ENCODE measurements at regions not wholly inside any gene's neighbourhood (a gene's known extent, or its start where the extent isn't known, plus 50 kb on each side); places are given as distances from the start of the nearest gene placed in this dataset.

- DNase-seq (ENCODE audit: low spot score) = no peak
Measured at GRCh38 chr1:2933431-2934155, 87.7 kb upstream of the ACTRT2 start.

DNA sequence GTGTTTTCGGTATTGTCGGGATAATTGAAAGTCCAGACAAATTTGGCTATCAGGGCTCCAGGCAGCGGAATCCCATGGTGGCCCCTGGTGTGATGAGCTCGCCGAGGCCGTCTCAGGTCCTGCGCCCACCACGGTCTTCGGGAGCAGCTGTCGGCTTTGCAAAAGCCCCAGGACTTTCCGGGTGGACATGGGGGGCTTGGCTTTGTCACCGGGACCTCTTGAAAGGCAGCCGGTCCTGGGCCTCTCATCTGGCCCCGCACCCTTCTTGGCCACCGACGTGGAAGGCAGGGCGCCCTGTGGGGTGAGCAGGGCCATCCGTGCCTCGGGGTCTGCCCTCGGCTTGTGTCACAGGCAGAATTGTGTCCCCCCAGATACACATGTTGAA, 87.1 kb upstream of the ACTRT2 start:
- DNase-seq (ENCODE audit: low spot score) = no peak

DNA sequence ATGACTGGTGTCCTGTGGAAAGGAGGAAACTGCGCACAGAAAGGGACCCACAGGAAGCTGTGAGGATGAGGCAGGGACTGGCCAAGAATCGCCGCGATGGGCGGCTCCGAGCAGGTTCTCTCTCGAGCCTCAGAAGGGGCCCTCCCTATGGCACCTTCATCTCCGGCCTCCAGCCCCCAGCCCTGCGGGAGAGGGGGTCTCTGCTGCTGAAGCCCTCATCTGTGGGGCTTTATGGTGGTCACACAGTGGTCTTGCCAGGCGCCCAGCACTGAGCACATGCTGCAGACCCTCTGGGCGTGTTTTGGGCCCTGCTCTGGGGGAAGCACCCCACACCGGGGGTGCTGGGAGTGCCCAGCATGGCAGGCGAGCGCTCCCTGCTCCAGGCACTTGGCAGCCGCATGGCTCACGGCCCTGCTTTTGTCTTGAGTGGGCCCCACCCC, 86.6 kb upstream of the ACTRT2 start:
- DNase-seq (ENCODE audit: low spot score) = no peak

- no peak for DNase-seq (ENCODE audit: low spot score)
Measured at GRCh38 chr1:2935184-2935583, 86.1 kb upstream of the ACTRT2 start.

- DNase-seq (ENCODE audit: low spot score) = no peak
Measured at GRCh38 chr1:2935751-2936390, 85.4 kb upstream of the ACTRT2 start.

- no peak for DNase-seq (ENCODE audit: low spot score)
Measured at GRCh38 chr1:2936559-2937515, 84.4 kb upstream of the ACTRT2 start.

GRCh38 chr1:2937805-2938204, 83.5 kb upstream of the ACTRT2 start:
- no peak for DNase-seq (ENCODE audit: low spot score)

DNA sequence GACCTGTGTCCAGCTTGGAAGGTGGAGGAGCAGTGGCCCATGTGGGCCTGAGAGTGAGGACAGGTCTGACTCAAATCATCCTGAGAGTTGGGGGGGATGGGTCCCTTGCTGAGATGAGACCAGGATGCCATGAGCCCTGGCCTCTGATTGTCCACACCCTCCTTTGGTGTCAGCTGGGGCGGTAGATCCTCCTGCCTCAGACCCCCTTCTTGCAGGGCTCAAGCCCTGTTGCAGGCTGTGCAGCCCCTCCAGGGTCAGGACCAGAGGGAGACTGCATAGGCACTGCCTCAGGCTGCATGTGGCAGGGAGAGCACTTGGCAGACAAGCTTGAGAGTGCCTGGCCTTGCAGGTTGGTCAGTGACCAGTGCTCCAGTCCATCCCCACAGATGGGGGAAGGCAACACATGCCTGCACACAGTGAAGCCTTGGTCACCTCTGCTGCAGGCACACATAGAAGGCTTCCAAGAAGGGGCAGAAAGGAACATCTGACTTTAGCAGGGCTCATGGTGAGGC, 82.2 kb upstream of the ACTRT2 start:
- DNase-seq (ENCODE audit: low spot score) = no peak

DNA sequence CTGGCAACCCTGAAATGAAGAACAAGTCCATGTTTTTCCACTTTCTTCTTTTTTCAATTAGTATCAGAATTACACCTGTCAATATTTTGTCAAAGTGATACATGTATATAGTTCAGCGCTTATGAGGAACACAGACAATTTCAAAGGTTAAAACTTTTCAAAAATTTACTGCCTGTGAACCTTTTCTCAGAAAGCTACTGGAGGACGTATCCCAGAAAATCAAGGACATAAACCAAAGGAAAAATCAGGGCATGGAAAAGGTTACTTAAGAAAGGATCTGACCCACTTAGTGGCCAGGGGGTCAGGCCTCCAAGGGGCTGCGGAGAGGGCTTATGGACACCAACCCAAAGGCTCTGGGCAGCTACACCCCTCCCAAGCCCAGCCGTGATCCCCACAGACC, 81.1 kb upstream of the ACTRT2 start:
- no peak for DNase-seq (ENCODE audit: low spot score)

DNA sequence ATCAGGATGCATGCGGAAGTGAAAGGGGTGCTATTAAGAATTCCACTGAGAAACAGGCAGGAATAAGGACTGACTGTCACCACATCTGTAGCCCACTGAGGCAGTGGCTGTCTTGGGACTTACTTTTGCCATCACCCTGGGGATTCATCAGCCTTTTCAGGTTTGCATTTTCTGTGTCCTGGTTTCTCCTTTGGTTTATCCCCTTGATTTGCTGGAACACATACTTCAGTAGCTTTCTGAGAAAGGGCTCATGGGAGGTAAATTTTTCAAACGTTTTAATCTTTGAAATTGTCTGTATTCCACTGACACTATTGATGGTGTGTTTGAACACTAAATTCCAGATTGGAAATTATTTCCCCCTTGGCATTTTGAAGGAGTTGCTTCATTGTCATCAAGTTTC, 80.2 kb upstream of the ACTRT2 start:
- no peak for DNase-seq (ENCODE audit: low spot score)

DNA sequence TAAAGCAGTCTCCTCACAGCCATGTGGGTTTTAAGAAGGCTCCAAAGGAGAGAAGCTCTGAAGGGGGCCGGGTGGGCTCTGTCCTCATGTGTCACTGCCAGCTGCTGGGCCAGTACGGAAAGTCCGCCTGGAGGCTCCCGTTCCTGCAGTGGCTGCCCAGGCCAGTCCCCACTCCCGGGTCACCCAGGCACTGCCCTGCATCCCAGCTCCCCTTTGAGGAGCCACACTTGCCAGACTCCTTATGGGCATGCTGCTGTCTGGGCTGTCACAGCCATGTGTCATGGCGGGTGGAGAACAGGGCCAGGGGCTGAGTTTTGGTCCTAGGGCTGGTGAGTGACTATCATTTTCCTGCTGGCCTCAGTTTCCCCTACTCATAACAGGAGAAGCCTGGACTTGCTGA, 79.4 kb upstream of the ACTRT2 start:
- no peak for DNase-seq (ENCODE audit: low spot score)

DNA sequence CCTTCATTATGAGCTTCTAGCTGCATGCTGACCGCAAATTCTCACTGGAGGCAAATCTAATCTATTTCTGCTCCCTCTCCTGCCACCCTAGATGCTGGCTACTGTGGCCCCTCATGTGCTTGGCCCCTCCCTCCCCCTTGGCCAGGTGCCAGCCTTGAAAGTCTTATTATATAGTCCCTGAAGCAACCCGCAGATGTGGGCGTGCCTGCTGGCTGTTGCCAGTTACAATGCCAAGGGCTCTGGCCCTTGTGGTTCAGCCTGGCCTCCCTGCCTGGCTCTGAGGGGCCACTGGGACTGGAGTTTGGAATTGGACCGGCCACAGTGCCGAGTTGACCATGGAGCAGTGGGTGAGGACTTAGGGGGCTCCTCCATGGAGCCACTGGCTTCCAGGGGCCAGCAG, 78.9 kb upstream of the ACTRT2 start:
- DNase-seq (ENCODE audit: low spot score) = no peak

GRCh38 chr1:2943686-2944260, 77.5 kb upstream of the ACTRT2 start:
- DNase-seq (ENCODE audit: low spot score) = no peak

DNA sequence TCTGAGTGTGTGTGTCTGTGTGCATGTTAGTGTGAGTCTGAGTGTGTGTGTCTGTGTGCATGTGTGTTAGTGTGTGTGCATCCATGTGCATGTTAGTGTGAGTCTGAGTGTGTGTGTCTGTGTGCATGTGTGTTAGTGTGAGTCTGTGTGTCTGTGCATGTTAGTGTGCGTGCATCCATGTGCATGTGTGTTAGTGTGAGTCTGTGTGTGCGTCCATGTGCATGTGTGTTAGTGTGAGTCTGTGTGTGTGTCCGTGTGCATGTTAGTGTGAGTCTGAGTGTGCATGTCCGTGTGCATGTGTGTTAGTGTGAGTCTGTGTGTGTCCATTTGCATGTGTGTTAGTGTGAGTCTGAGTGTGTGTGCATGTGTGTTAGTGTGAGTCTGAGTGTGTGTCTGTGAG, 76.6 kb upstream of the ACTRT2 start:
- DNase-seq (ENCODE audit: low spot score) = no peak

DNA sequence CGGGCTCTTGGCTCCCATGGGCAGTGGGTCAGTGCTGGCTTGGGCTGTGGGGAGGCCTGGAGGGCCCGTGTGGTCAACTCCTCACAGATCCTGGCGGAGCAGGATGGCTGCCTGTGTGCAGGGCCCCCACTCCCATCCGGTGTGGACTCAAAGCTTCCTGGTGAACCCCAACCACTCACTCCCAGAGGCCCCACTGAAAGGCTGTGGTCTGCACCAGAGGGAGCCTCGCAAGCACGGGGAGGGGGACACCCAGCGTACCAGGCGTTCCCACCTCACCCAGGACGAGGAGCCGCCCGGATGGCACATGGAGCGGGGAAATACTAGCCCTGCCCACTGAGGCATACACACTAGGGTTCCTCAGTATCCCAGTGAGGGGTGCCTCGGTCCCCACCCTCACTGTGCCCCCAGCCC, 75.4 kb upstream of the ACTRT2 start:
- DNase-seq (ENCODE audit: low spot score) = no peak

DNA sequence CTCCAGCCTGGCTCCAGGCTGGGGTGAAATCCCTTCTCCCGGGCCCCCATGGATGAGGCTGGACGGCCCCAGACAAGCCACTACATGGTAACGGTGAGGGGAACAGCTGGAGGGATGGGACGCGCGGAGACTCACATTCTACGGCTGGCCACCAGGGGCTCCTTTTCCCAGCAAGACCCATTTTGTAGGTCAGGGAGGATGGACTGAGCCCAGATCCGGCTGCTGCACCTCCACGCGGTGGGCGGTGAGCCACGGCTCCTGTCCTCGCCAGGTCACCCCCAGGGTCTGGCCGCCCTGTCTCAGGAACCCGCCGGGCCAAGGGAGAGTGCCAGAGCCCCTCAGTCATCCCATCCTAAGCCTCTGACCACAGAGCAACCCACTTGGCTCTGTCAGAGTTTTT, 75.0 kb upstream of the ACTRT2 start:
- no peak for DNase-seq (ENCODE audit: low spot score)

- DNase-seq (ENCODE audit: low spot score) = no peak
Measured at GRCh38 chr1:2946999-2947690, 74.1 kb upstream of the ACTRT2 start.

- DNase-seq (ENCODE audit: low spot score) = no peak
Measured at GRCh38 chr1:2948001-2948750, 73.1 kb upstream of the ACTRT2 start.

DNA sequence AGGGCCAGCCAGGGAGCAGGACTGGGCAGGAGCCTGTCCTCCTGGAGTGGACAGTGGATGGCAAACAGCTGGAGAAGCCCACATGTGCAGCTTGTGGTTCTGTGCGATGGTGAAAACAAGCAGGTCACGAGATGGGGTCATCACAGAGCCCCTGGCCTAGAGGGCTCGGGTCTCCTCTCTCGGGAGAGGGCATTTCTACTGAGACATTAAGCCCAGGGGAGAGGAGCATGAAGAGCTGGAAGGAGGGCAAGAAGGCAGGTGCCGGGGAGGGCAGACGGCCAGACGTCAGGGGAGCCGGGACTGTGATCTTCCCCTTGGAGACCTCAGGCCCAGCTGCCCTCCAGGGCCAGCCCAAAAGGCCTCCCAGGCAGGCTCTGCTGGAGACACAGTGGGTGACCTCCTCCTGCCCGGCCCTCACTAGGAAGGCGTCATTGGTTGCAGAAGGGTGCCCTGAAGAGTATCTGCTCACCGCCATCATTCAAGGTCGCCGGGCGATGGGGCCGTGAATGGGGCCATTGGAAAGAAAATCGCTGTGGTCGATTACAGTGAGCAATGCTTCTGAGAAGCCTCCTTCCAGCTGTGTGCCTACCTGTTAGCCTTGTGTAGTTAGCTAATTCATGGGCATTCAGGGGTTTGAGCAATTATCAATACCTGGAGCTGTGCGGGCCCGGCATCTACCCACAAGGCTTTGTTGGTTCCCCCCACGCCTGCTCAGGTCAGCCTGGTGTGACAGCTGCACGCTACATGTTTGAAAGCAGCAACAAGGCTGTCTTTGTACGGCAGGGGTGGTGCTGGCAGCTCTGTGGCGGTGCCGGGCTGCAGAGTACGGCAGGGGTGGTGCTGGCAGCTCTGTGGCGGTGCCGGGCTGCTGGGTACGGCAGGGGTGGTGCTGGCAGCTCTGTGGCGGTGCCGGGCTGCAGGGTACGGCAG, 72.3 kb upstream of the ACTRT2 start:
- no peak for DNase-seq (ENCODE audit: low spot score)

Data from umbilical cord (tissue), 1 donor.